Lung (tissue), 11 donors: ENCODE measurements at regions not wholly inside any gene's neighbourhood (a gene's known extent, or its start where the extent isn't known, plus 50 kb on each side); places are given as distances from the start of the nearest gene placed in this dataset.

Experiments
- ATAC-seq: fragments of 200-7000 bp; cut with Tn5 transposase; one replicate; pipeline ENCODE4 v1.9.1; 2020; ENCODE audit warnings: moderate number of reproducible peaks; ENCODE audit not compliant: insufficient read depth, low FRiP score
- DNase-seq, 3 donors: peaks; one replicate each; pipeline ENCODE4 v3.0.0-alpha.2; 2013 to 2017
- H3K27ac ChIP-seq, 2 donors: one replicate each; pipeline ENCODE4 v1.5.1; 2013; ENCODE audit warnings: mild to moderate bottlenecking in 2 of 2, moderate library complexity in 2 of 2, control low read depth in 1 of 2, inconsistent platforms in 1 of 2, low read depth in 1 of 2, low read length in 1 of 2
- H3K27me3 ChIP-seq, 3 donors: one replicate each; pipeline ENCODE4 v1.5.1; 2013; ENCODE audit warnings: low read length in 2 of 3; ENCODE audit not compliant: control insufficient read depth in 3 of 3, insufficient read depth in 3 of 3
- H3K36me3 ChIP-seq, 4 donors: one replicate each; pipeline ENCODE4 v1.5.1; 2013; ENCODE audit warnings: low read length in 4 of 4, mild to moderate bottlenecking in 1 of 4, moderate library complexity in 1 of 4; ENCODE audit not compliant: control insufficient read depth in 4 of 4, insufficient read depth in 4 of 4
- H3K4me1 ChIP-seq, 5 donors: one replicate each; pipeline ENCODE4 v1.5.1; 2013; ENCODE audit warnings: low read length in 5 of 5, mild to moderate bottlenecking in 2 of 5, moderate library complexity in 1 of 5; ENCODE audit not compliant: control insufficient read depth in 5 of 5, insufficient read depth in 5 of 5
- H3K4me3 ChIP-seq: one replicate; pipeline ENCODE4 v1.5.1; 2013; ENCODE audit warnings: mild to moderate bottlenecking, control low read depth, moderate library complexity
- H3K9ac ChIP-seq, 2 donors: one replicate each; pipeline ENCODE4 v1.5.1; 2013; ENCODE audit warnings: low read length in 2 of 2, control low read depth in 1 of 2; ENCODE audit not compliant: insufficient read depth in 1 of 2
- H3K9me3 ChIP-seq, 4 donors: one replicate each; pipeline ENCODE4 v1.5.1; 2013; ENCODE audit warnings: low read length in 3 of 4, mild to moderate bottlenecking in 1 of 4, moderate library complexity in 1 of 4; ENCODE audit not compliant: control insufficient read depth in 4 of 4, insufficient read depth in 3 of 4
- WGBS, 2 donors: extraction: QIAGEN DNeasy Blood & Tissue Kit; methylation state at CpG; one replicate each; pipeline ENCODE4 v1.1.7; 2013; 5-methylcytosine and 5-hydroxymethylcytosine counted together
- TF ChIP-seq, protein P1 (sequence below): IDR thresholded peaks from 2 replicates; pipeline ENCODE4 v1.5.1; 2012; ENCODE audit warnings: mild to moderate bottlenecking; ENCODE audit errors: control extremely low read depth, extremely low read depth
- donor health status: control.
- donor health status: control.
- donor health status: Bipolar disorder and iron deficiency.
- donor health status: healthy.
- donor health status: DM: yes; HTN: yes; CAD: no.

- H3K36me3 ChIP-seq: no peaks in the 10 kb centered on the region
- DNase-seq: peak in 1 of 3 donors; percentile 19
- H3K9ac ChIP-seq: no peak overlapping the region
- H3K4me3 ChIP-seq: no peak overlapping the region
- no peaks in the 10 kb centered on the region for H3K4me1 ChIP-seq
- H3K9me3 ChIP-seq: no peaks in the 10 kb centered on the region
- no peaks in the 10 kb centered on the region for H3K27me3 ChIP-seq
- ATAC-seq: no peak
- H3K27ac ChIP-seq: no peak overlapping the region
- TF ChIP-seq, protein P1, sequence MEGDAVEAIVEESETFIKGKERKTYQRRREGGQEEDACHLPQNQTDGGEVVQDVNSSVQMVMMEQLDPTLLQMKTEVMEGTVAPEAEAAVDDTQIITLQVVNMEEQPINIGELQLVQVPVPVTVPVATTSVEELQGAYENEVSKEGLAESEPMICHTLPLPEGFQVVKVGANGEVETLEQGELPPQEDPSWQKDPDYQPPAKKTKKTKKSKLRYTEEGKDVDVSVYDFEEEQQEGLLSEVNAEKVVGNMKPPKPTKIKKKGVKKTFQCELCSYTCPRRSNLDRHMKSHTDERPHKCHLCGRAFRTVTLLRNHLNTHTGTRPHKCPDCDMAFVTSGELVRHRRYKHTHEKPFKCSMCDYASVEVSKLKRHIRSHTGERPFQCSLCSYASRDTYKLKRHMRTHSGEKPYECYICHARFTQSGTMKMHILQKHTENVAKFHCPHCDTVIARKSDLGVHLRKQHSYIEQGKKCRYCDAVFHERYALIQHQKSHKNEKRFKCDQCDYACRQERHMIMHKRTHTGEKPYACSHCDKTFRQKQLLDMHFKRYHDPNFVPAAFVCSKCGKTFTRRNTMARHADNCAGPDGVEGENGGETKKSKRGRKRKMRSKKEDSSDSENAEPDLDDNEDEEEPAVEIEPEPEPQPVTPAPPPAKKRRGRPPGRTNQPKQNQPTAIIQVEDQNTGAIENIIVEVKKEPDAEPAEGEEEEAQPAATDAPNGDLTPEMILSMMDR: no peak
- 46 to 71% methylated on average over 1 of the region's 1 CpG for WGBS, 2 donors
Measured at GRCh38 chr5:66529182-66529581, 67.0 kb upstream of the MAST4 start.

- TF ChIP-seq, protein P1: no peak
- ATAC-seq: no peak
- Histone ChIP-seq H3K27me3 (no peaks in the 10 kb centered on the region), H3K27ac (peak overlapping the region in 1 of 2 donors; percentile 59), H3K36me3 (no peaks in the 10 kb centered on the region), H3K9me3 (no peaks in the 10 kb centered on the region), H3K4me1 (no peaks in the 10 kb centered on the region), H3K4me3 (no peak overlapping the region), H3K9ac (no peak overlapping the region)
- 71 to 83% methylated on average over 2 of the region's 2 CpGs for WGBS, 2 donors
- DNase-seq: peak in 1 of 3 donors; percentile 13
Measured at GRCh38 chr5:66529704-66530103, 66.5 kb upstream of the MAST4 start.

GRCh38 chr5:66538126-66538525 lies 58.1 kb upstream of the MAST4 start:
- Histone ChIP-seq H3K27ac (no peak overlapping the region), H3K27me3 (no peaks in the 10 kb centered on the region), H3K4me1 (no peaks in the 10 kb centered on the region), H3K36me3 (no peaks in the 10 kb centered on the region), H3K9me3 (no peaks in the 10 kb centered on the region), H3K4me3 (no peak overlapping the region), H3K9ac (no peak overlapping the region)
- ATAC-seq (no peak), DNase-seq (no peak)
- TF ChIP-seq, protein P1: no peak

DNA sequence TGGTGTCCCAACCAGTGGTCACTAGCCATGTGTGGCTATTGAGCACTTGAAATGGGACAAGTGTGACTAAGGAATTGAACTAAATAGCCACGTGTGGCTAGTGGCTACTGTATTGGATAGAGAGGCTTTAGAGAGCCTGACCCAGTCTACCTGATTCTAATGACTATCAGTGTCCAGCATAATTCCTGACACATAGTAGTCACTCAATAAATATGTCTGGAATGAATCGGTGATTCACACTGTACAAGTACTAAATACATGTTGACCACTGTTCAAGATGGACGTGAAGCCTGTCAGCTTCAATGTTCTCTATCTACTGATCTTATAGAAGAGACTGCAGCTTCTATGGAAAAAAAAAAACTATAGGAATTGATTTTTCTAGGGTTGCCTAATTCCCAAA lies 57.7 kb upstream of the MAST4 start:
- H3K27ac ChIP-seq: no peak overlapping the region
- TF ChIP-seq, protein P1: no peak
- H3K36me3 ChIP-seq: no peaks in the 10 kb centered on the region
- H3K4me3 ChIP-seq: no peak overlapping the region
- ATAC-seq (no peak), DNase-seq (no peak)
- no peaks in the 10 kb centered on the region for H3K4me1 ChIP-seq
- no peaks in the 10 kb centered on the region for H3K27me3 ChIP-seq
- H3K9me3 ChIP-seq: no peaks in the 10 kb centered on the region
- H3K9ac ChIP-seq: no peak overlapping the region
- 90 to 95% methylated on average over 3 of the region's 3 CpGs for WGBS, 2 donors
